Stomach (tissue), 8 donors: ENCODE measurements at regions not wholly inside any gene's neighbourhood (a gene's known extent, or its start where the extent isn't known, plus 50 kb on each side); places are given as distances from the start of the nearest gene placed in this dataset.

Experiments
- DNase-seq, 2 donors: peaks; one replicate each; pipeline versions ENCODE4 v3.0.0 to v3.0.0-alpha.2; 2013 to 2019
- H3K27ac ChIP-seq, 5 donors: fragments of 200-600 bp in 4 of 5; sonication (generic) in 4 of 5; one replicate each; pipeline ENCODE4 v1.5.1; 2013 to 2019; ENCODE audit warnings: mild to moderate bottlenecking in 1 of 5, moderate library complexity in 1 of 5
- H3K27me3 ChIP-seq, 3 donors: fragments of 200-600 bp; sonication (generic); one replicate each; pipeline ENCODE4 v1.5.1; 2017 to 2019; ENCODE audit warnings: mixed run types in 1 of 3
- H3K36me3 ChIP-seq, 4 donors: fragments of 200-600 bp; sonication (generic); 1 replicate in 3 of 4; 2 replicates in 1 of 4; pipeline ENCODE4 v1.5.1; 2016 to 2019
- H3K4me1 ChIP-seq, 4 donors: fragments of 200-600 bp; sonication (generic); one replicate each; pipeline ENCODE4 v1.5.1; 2016 to 2019
- H3K4me3 ChIP-seq, 4 donors: fragments of 200-600 bp; sonication (generic) in 3 of 4; one replicate each; pipeline ENCODE4 v1.5.1; 2016 to 2019; ENCODE audit warnings: mild to moderate bottlenecking in 1 of 4
- H3K9me3 ChIP-seq, 4 donors: fragments of 200-600 bp; sonication (generic); one replicate each; pipeline ENCODE4 v1.5.1; 2016 to 2019
- EP300 ChIP-seq: sonication (generic); formaldehyde crosslinking; IDR thresholded peaks from one replicate; pipeline ENCODE4 v1.6.1; 2017; ENCODE audit warnings: antibody characterized with exemption
- POLR2A ChIP-seq, 4 donors: fragments of 450-650 bp; IDR thresholded peaks; one replicate each; pipeline ENCODE4 v1.6.1; 2016; ENCODE audit warnings: antibody characterized with exemption in 4 of 4, control low read depth in 2 of 4, mild to moderate bottlenecking in 1 of 4, moderate library complexity in 1 of 4
- POLR2AphosphoS5 ChIP-seq, 3 donors: sonication (generic); formaldehyde crosslinking; IDR thresholded peaks; one replicate each; pipeline ENCODE4 v1.6.1; 2016; ENCODE audit warnings: antibody characterized with exemption in 3 of 3
- WGBS, 5 donors: extraction: QIAGEN DNeasy Blood & Tissue Kit in 3 of 5; methylation state at CpG; one replicate each; pipeline versions ENCODE4 v1.1.5 to v1.1.7; 2013 to 2018; 5-methylcytosine and 5-hydroxymethylcytosine counted together
- intact Hi-C: fragments of 100-400 bp; cut with DNase I; formaldehyde crosslinking; loops from one replicate; pipeline ENCODE4 v1.15.1; 2023; ENCODE audit warnings: low total_unique reads
- TF ChIP-seq, protein P1 (sequence below), 7 experiments: fragments of 450-650 bp in 4 of 7; fragments of 200-600 bp in 3 of 7; sonication (generic) in 3 of 7; IDR thresholded peaks; one replicate each; pipeline ENCODE4 v1.5.1; 2016 to 2019; ENCODE audit warnings: antibody characterized with exemption in 7 of 7, control low read depth in 2 of 7, mild to moderate bottlenecking in 1 of 7
- donor health status: healthy with polysubstance abuse.
- donor health status: Bipolar disorder and iron deficiency.
- donor health status: healthy.

DNA sequence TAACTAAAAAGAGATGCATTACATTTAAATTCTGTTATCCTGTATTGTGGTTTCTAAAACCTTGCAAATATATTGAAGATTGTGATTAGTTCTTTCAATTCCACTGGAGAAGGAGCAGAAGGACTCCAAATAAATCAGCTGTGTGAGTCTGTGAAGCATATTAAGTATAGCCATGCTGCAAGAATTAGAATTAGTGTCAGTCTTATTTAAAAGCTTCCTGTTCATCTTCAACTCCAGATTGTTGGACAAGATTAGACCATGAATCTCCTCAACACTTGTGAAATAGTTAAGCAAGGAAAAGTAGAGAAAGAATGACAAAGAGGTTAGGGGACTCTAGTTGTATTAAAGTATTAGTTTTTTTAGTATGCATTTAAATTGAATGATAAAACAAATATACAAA lies 92.5 kb upstream of the LRP1B start:
- no peak for TF ChIP-seq POLR2A (IDR thresholded peaks at IDR 0.05)
- TF ChIP-seq EP300: no peak
- TF ChIP-seq POLR2AphosphoS5 (IDR thresholded peaks at IDR 0.05): no peak
- TF ChIP-seq, protein P1, sequence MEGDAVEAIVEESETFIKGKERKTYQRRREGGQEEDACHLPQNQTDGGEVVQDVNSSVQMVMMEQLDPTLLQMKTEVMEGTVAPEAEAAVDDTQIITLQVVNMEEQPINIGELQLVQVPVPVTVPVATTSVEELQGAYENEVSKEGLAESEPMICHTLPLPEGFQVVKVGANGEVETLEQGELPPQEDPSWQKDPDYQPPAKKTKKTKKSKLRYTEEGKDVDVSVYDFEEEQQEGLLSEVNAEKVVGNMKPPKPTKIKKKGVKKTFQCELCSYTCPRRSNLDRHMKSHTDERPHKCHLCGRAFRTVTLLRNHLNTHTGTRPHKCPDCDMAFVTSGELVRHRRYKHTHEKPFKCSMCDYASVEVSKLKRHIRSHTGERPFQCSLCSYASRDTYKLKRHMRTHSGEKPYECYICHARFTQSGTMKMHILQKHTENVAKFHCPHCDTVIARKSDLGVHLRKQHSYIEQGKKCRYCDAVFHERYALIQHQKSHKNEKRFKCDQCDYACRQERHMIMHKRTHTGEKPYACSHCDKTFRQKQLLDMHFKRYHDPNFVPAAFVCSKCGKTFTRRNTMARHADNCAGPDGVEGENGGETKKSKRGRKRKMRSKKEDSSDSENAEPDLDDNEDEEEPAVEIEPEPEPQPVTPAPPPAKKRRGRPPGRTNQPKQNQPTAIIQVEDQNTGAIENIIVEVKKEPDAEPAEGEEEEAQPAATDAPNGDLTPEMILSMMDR (IDR thresholded peaks at IDR 0.05): no peak
- Histone ChIP-seq H3K27ac (no peak overlapping the region), H3K9me3 (peaks cover 0 to 3% (median 0%) of the 10 kb centered on the region in 4 donors), H3K36me3 (no peaks in the 10 kb centered on the region), H3K4me3 (no peak overlapping the region), H3K4me1 (no peaks in the 10 kb centered on the region), H3K27me3 (no peaks in the 10 kb centered on the region)
- DNase-seq: no peak
- intact Hi-C loops: no loop called here

DNA sequence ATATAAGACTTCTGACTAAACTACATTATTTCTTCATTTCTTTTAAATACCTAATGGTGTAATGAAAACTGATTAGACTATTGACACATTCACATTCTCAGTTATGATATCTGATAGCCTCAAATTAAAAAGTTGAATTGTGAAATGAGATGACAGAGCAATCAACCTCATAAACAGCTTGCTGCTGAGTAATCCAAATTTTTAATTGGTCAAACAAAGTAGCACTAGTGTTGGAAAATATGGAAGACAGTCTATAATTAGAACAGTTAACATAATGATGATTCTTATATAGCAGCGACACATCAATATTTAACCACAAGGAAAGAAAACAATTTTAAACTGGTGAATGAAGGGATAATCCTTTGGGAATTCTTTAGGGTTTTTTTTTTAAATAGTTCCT lies 91.9 kb upstream of the LRP1B start:
- Histone ChIP-seq H3K4me1 (no peaks in the 10 kb centered on the region), H3K9me3 (peaks cover 0 to 3% (median 0%) of the 10 kb centered on the region in 4 donors), H3K4me3 (no peak overlapping the region), H3K27me3 (no peaks in the 10 kb centered on the region), H3K27ac (no peak overlapping the region), H3K36me3 (no peaks in the 10 kb centered on the region)
- TF ChIP-seq, protein P1 (IDR thresholded peaks at IDR 0.05): no peak
- no peak for TF ChIP-seq POLR2AphosphoS5 (IDR thresholded peaks at IDR 0.05)
- TF ChIP-seq POLR2A (IDR thresholded peaks at IDR 0.05): no peak
- TF ChIP-seq EP300: no peak
- 51 to 85% (median 82%) methylated on average over 1 of the region's 1 CpG for WGBS, 5 donors
- intact Hi-C loops: no loop called here
- DNase-seq: no peak

DNA sequence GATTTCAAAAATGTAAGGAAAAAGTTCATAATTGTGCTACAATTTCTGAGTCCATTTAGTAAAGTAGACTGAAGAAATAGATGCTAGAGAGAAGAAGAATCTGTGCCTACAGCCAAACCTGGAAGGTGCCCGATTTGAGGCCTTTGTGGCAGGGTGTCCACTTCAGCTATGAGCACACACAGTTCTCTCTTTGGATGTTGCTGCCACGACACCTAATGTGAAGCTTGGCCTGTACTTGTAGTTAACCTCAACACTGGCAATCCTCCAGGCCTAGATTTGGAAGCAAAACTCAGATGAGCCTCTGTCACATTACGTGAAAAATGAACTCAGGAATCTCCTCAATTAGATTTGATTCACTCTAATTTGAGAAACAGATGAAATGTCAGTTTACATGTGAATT lies 90.1 kb upstream of the LRP1B start:
- intact Hi-C loops: no loop called here
- Histone ChIP-seq H3K4me1 (no peaks in the 10 kb centered on the region), H3K27ac (no peak overlapping the region), H3K9me3 (peaks cover 0 to under 1% (median 0%) of the 10 kb centered on the region in 4 donors), H3K36me3 (no peaks in the 10 kb centered on the region), H3K27me3 (no peaks in the 10 kb centered on the region), H3K4me3 (no peak overlapping the region)
- 35 to 48% (median 47%) methylated on average over 3 of the region's 3 CpGs for WGBS, 5 donors
- no peak for TF ChIP-seq POLR2AphosphoS5 (IDR thresholded peaks at IDR 0.05)
- TF ChIP-seq POLR2A (IDR thresholded peaks at IDR 0.05): no peak
- TF ChIP-seq, protein P1 (IDR thresholded peaks at IDR 0.05): no peak
- no peak for TF ChIP-seq EP300
- peak in 1 of 2 donors; percentile 3 for DNase-seq

DNA sequence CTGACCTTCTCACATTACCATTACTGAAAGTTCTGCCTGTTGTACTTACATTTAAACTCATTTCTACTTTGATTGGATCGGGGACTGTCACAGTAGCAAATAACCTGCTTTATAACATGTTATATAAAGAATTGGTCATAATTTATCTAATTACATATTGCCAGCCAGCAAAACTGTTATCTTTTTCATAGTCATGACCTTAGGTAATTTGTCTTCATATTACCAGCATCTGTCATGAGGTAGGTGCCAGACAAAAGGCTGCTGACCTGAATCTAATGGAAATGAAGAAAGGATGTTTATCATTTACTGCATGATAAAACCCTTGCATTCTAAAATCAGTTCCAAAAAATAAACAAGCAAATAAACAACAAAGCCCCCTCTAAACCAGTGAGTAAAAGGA lies 89.4 kb upstream of the LRP1B start:
- no peaks in the 10 kb centered on the region for H3K36me3 ChIP-seq
- no peaks in the 10 kb centered on the region for H3K4me1 ChIP-seq
- DNase-seq: no peak
- no peaks in the 10 kb centered on the region for H3K9me3 ChIP-seq
- H3K27me3 ChIP-seq: no peaks in the 10 kb centered on the region
- H3K27ac ChIP-seq: no peak overlapping the region
- TF ChIP-seq POLR2AphosphoS5 (IDR thresholded peaks at IDR 0.05) (no peak), EP300 (no peak), POLR2A (IDR thresholded peaks at IDR 0.05) (no peak)
- TF ChIP-seq, protein P1 (IDR thresholded peaks at IDR 0.05): no peak
- WGBS, 5 donors: 86 to 100% (median 93%) methylated on average over 1 of the region's 1 CpG
- intact Hi-C loops: no loop called here
- no peak overlapping the region for H3K4me3 ChIP-seq
